GM21723 (cell line): ENCODE measurements at regions not wholly inside any gene's neighbourhood (a gene's known extent, or its start where the extent isn't known, plus 50 kb on each side); places are given as distances from the start of the nearest gene placed in this dataset.
"Not testable (repeated sequence)": the region's sequence is repeated elsewhere in the genome, so short reads cannot be mapped to it uniquely, and the experiment has no call there.

Experiments
- ATAC-seq: cut with Tn5 transposase; IDR thresholded peaks from one replicate; pipeline ENCODE4 v1.9.1; 2021; ENCODE audit warnings: mild to moderate bottlenecking, moderate library complexity; ENCODE audit not compliant: unreplicated experiment

GRCh38 chr18:76610933-76611749, 116.1 kb upstream of the ZNF516 start:
- no peak for ATAC-seq

- ATAC-seq, result no peak
These were observed 115.0 kb upstream of the ZNF516 start for GRCh38 chr18:76610012-76610411.

- ATAC-seq, result no peak
These were observed 110.4 kb upstream of the ZNF516 start for GRCh38 chr18:76605341-76605929.

DNA sequence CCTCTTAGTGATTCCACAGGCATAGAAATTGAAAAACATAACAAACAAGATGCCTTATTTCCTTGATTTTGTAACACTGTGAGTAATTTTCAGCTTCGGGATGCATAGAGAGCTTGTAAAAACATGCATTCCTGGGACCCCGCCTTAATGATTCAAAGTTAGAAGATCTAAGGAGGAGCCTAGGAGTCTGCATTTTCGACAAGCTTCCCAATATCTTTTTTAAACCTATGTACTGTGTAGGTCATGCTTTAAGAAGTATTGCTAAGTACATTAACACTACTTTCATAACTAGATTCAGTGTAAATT, 109.8 kb upstream of the ZNF516 start:
- ATAC-seq, result no peak

GRCh38 chr18:76604108-76604934, 109.3 kb upstream of the ZNF516 start:
- no peak for ATAC-seq

DNA sequence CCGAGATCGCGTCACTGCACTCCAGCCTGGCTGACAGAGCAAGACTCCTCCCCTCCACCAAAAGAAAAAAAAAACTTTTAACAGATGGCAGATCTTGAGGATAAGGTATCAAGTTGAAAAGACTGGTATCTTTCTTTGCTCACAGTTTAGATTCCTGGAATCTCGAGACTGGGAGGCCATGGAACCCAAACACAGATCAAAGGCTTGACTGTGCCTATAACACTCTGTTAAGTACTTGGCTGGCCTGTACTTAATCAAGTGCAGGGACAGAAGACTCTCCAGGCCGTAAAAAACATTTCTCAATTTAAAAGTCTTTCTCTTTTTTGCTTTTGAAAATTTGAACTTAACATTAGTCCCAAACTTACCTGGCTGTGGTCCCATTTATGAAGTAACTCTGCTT, 107.1 kb upstream of the ZNF516 start:
- ATAC-seq, result no peak

GRCh38 chr18:76600076-76600475, 105.0 kb upstream of the ZNF516 start:
- not testable (repeated sequence) for ATAC-seq

DNA sequence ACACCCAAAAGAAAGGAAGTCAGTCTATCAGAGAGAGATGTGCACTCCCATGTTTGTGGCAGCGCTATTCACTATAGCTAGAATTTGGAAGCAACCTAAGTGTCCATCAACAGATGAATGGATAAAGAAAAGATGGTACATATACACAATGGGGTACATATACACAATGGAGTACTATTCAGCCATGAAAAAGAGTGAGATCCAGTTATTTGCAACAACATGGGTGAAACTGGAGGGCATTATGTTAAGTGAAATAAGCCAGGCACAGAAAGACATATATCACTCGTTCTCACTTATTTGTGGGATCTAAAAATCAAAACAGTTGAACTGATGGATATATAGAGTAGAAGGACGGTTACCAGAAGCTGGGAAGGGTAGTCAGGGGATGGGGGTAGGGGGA, 99.9 kb upstream of the ZNF516 start:
- ATAC-seq, result no peak

- no peak for ATAC-seq
These were observed 98.8 kb upstream of the ZNF516 start for GRCh38 chr18:76593843-76594242.

DNA sequence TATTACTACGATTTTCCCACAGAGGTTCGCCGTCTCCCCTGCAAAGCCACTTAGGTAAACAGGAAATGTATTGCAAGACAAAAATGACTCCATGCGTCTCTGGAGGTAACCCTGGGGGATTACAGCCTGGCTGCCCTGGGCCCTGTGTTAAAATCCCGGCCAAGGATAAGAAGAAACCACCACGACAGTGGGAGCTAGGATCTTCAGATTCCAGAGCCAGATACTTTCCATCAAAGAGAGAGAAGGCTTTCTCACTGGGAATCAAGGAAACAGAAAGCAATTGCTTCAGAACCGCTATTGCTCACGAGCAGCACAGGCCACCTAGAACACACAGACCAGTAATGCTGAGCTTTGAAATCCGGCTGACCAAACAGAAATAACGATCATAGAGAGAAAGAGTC, 97.9 kb upstream of the ZNF516 start:
- ATAC-seq, result no peak

GRCh38 chr18:76592096-76592495, 97.1 kb upstream of the ZNF516 start:
- no peak for ATAC-seq

- no peak for ATAC-seq
These were observed 94.8 kb upstream of the ZNF516 start for GRCh38 chr18:76589866-76590265.

DNA sequence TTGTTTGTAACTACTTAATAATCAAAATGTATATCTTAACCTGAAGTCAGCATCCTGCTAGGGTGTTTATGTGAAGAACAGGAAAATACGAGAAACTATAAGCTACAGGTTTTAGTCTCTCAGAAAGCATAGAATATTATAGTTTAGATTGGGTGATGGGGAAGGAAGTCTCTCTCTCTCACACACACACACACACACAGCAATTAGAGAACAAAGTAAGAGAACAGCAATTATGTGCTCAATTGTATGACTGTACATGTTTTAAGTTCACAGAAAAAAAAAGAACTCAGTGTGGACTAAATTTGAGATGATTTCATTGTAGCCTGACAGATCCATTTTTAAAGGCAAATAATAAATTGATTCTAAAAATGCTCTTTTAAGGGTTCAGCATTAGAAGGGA, 94.3 kb upstream of the ZNF516 start:
- no peak for ATAC-seq

DNA sequence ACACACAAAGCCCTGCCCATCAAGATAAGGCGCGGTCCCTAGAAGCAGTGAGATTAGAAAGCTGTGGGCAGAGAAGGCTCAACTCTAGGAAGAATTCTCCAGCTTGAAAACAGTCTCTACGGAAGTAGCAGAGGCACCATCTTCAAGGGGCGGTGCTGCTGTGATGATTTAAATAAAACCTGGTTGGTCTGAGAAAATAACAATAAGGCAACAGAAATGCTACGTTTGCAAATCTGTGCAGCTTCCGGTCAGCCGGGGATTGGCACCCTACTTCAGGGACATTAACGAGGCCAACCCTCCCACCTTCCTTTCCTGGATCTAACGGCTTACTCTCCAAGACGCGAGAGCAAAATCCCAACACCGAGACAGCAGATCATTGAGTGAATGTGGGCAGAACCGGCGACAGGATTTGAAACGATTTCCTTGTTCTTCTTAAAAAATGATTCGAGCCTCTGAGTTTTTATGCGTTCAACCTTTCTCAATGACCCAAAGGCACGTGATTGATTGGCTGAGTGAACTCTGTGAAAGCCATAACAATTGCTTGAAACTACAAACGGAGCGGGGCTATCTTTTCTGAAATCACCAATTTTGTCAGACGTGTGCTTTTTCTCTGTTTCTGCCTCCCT, 93.7 kb upstream of the ZNF516 start:
- ATAC-seq, result no peak

- no peak for ATAC-seq
These were observed 92.8 kb upstream of the ZNF516 start for GRCh38 chr18:76587879-76588271.

DNA sequence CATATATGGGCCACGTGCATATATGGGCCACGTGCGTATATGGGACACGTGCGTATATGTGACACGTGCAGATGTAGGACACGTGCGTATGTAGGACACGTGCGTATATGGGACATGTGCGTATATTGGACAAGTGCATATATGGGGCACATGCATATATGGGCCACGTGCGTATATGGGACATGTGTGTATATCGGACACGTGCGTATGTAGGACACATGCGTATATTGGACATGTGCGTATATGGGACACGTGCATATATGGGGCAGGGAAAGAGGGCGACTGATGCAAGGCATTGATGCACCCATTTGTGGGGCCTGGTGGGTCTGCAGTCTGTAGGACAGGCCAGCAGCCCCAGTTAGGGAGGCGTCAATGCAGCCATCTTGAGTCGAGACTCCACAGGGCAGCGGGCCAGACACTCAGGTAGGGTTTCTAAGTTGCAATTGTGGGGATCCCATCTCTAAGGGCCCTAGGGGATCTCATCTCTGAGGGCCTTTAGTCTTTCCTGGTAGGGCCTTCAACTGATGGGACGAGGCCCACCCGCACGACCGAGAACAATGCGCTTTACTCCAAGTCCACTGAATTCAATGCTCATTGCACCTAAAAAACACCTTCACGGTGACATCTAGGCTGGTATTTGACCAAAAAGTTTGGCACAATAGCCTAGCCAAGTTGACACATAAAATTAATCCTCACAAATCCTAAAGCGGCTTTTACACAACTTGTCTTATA, 92.3 kb upstream of the ZNF516 start:
- no peak for ATAC-seq

DNA sequence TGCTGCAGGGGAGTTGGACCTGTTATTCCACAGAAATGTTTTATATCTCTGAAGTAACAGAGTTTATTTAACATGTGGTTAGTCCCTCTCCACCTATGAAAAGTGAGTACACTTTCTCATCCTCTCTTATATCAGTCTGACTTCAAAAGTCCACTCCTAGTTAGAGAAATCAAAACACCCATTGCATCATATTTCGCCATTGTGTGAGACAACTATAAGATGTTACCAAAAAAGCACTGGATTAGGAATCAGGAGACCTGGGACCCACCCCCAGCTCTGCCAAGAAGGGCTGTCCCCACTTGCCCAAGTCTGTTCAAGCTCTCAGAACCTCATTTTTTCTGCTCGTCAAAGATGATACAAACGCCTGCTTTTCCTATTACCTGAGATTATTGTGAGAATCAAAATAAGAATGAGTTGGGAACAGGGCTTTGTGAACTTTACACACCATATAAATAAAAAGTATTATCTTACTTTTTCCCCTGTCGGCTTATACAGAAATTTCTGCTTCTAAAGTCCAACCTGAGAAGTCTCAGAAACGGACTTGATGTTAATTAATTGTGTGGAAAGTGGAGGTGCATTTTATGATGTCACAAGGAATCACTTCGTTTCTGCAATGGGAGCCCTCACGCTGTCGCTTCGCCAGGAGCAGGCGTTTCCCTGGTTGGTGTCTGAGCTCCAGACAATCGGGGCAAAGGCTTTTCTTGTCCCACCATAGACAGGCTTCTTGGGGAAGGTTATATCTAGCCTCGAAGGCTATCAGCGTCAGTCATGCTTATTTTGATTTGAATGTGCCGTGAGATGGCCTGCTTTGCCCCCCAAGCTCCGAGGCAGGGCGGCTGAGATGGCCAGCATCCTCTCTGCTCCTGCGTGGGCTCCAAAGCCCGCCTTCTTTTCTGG, 89.6 kb upstream of the ZNF516 start:
- no peak for ATAC-seq

- ATAC-seq, result no peak
These were observed 86.2 kb upstream of the ZNF516 start for GRCh38 chr18:76581261-76581660.

- ATAC-seq, result no peak
These were observed 85.4 kb upstream of the ZNF516 start for GRCh38 chr18:76580288-76580962.
